ENCODE measurements at regions not wholly inside any gene's neighbourhood (a gene's known extent, or its start where the extent isn't known, plus 50 kb on each side); places are given as distances from the start of the nearest gene placed in this dataset.

DNA sequence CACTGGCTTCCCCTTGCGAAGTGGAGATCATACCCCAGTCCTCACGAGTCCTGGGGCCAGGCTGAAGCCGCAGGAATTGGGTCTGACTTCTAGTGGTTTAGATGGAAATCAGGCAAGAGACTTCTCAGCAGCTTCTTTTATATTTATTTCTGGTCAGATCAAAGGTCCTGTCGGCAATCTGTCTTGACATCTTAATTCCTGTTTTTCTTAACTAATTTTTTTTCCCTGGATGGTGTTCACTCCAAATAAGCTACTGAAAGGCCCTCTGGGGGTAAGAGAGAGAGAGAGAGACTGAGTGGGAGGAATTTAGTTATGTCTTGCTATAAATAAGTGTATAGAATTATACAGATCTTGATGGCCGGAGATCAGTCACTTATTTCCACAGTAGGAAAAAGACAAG lies 698.7 kb upstream of the TBX3 start:
- TF ChIP-seq, protein P1, sequence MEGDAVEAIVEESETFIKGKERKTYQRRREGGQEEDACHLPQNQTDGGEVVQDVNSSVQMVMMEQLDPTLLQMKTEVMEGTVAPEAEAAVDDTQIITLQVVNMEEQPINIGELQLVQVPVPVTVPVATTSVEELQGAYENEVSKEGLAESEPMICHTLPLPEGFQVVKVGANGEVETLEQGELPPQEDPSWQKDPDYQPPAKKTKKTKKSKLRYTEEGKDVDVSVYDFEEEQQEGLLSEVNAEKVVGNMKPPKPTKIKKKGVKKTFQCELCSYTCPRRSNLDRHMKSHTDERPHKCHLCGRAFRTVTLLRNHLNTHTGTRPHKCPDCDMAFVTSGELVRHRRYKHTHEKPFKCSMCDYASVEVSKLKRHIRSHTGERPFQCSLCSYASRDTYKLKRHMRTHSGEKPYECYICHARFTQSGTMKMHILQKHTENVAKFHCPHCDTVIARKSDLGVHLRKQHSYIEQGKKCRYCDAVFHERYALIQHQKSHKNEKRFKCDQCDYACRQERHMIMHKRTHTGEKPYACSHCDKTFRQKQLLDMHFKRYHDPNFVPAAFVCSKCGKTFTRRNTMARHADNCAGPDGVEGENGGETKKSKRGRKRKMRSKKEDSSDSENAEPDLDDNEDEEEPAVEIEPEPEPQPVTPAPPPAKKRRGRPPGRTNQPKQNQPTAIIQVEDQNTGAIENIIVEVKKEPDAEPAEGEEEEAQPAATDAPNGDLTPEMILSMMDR (IDR thresholded peaks at IDR 0.05) = no peak
- TF ChIP-seq POLR2A (IDR thresholded peaks at IDR 0.05) = no peak

Data from Peyer's patch (tissue), 4 donors.